Calu3 (cell line): ENCODE measurements at regions not wholly inside any gene's neighbourhood (a gene's known extent, or its start where the extent isn't known, plus 50 kb on each side); places are given as distances from the start of the nearest gene placed in this dataset.

Source experiments
- BruUV-seq: library from RNA; stranded (reverse); fragments of 400-500 nt; replicated peaks from 2 replicates; lab custom pipeline; 2021; lab: Mats Ljungman, UMichigan
- CTCF ChIA-PET: fragments of 300-600 bp; sonication (Branson Sonifier 250); formaldehyde crosslinking; loops from one replicate; lab custom pipeline; 2022; ENCODE audit warnings: antibody characterized with exemption; lab: Charles Lee
- DNase-seq: peaks from one replicate; pipeline ENCODE4 v3.0.0; 2022
- H3K27ac Mint-ChIP-seq: one replicate; pipeline ENCODE4 v1.8.0; 2022; ENCODE audit warnings: mixed read lengths; ENCODE audit not compliant: unreplicated experiment
- H3K27me3 Mint-ChIP-seq: one replicate; pipeline ENCODE4 v1.8.0; 2022; ENCODE audit warnings: mixed read lengths; ENCODE audit not compliant: unreplicated experiment
- H3K36me3 Mint-ChIP-seq: one replicate; pipeline ENCODE4 v1.8.0; 2022; ENCODE audit warnings: mild to moderate bottlenecking, moderate library complexity, mixed read lengths; ENCODE audit not compliant: insufficient read depth, unreplicated experiment
- H3K4me1 Mint-ChIP-seq: one replicate; pipeline ENCODE4 v1.8.0; 2022; ENCODE audit warnings: mild to moderate bottlenecking, low read depth, mixed read lengths; ENCODE audit not compliant: unreplicated experiment
- H3K4me3 Mint-ChIP-seq: one replicate; pipeline ENCODE4 v1.8.0; 2022; ENCODE audit warnings: mild to moderate bottlenecking, low read depth, moderate library complexity, mixed read lengths; ENCODE audit not compliant: unreplicated experiment
- H3K9me3 Mint-ChIP-seq: one replicate; pipeline ENCODE4 v1.8.0; 2022; ENCODE audit warnings: low read depth, mixed read lengths; ENCODE audit not compliant: unreplicated experiment
- intact Hi-C: fragments of 100-400 bp; cut with micrococcal nuclease; formaldehyde crosslinking; loops from one replicate; pipeline ENCODE4 v1.10.0; 2022; ENCODE audit not compliant: unreplicated experiment
- TF ChIP-seq, protein P1 (sequence below): fragments of 200-600 bp; IDR thresholded peaks from one replicate; pipeline ENCODE4 v1.8.0; 2022; ENCODE audit warnings: antibody characterized with exemption; ENCODE audit not compliant: unreplicated experiment

DNA sequence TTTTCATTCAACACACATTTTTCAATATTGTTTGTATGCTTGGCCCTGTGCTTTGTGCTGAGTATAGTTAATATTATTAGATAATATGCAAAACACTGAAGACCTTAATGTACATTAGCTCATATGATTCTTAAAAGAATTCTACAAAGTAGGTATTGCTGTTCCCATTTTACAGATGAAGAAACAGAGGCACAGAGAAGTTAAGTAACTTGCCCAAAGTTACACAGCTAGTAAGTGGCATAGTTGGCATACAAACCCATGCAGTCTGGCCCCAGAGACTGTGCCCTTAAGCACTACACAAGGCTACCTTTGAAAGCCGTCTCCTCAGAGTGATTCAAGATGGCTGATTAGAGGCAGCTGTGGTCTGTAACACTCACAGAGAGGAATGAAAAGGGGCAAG, 293.4 kb upstream of the F9 start:
- no peak for DNase-seq
- Mint-ChIP-seq H3K36me3 (no peaks in the 10 kb centered on the region), H3K9me3 (peaks cover 14% of the 10 kb centered on the region), H3K4me3 (no peak overlapping the region), H3K27me3 (no peaks in the 10 kb centered on the region), H3K27ac (no peak overlapping the region), H3K4me1 (no peaks in the 10 kb centered on the region)
- BruUV-seq: no TSS peak
- intact Hi-C loops: no loop called here
- TF ChIP-seq, protein P1, sequence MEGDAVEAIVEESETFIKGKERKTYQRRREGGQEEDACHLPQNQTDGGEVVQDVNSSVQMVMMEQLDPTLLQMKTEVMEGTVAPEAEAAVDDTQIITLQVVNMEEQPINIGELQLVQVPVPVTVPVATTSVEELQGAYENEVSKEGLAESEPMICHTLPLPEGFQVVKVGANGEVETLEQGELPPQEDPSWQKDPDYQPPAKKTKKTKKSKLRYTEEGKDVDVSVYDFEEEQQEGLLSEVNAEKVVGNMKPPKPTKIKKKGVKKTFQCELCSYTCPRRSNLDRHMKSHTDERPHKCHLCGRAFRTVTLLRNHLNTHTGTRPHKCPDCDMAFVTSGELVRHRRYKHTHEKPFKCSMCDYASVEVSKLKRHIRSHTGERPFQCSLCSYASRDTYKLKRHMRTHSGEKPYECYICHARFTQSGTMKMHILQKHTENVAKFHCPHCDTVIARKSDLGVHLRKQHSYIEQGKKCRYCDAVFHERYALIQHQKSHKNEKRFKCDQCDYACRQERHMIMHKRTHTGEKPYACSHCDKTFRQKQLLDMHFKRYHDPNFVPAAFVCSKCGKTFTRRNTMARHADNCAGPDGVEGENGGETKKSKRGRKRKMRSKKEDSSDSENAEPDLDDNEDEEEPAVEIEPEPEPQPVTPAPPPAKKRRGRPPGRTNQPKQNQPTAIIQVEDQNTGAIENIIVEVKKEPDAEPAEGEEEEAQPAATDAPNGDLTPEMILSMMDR: no peak
- CTCF ChIA-PET: no interaction called here

DNA sequence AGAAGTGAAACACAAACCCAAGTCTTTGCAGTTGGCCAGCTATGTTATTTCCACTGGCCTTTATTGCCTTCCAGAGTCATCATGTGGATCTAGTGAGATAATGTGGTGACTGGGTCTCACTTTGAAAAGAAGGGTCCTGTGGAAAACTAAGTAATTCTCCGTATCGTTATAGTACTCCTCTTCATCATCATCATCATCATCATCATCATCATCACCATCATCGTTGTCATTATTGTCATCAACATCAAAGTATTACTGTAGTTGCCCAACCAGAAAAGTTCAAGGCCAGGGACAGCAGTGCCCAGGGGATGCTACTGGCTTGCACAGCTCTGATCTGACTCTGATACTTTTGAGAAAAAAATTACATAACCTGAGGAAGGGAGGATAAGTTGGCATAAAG, 295.6 kb upstream of the F9 start:
- H3K27me3 Mint-ChIP-seq: no peaks in the 10 kb centered on the region
- DNase-seq: no peak

DNA sequence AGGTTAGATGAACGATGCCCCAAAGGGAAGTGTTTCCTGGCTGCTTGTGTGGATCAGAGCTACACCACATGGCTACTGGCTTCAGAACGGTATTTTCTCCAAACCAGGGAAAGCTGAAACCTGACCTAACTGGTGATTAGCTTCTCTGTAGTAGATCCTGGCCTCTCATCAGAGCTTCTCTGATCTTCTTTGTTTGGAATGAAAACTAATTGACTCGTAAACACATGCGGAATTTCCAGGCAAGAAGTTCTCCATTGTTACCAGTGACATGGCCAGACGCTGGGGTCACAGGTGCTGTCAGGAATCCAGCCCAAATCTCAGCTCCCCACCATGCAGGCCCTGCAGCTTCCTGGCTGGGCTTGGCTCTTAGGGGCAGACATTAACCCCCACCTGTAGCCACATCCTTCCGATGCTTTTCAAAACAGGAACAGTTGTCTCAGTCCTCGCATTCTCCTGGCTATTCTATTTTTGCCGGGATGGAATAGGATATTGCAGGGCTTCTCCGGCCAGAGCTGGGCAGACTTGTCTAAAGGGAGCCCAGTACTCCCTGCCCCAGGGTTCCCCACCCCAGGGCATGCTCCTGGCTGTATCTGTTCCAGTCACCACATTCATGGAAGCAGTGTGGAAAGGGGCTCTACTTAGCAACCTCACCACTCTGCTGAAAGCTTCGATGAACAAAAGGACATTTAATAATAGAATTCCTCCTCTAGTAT, 305.4 kb upstream of the F9 start:
- no peak for DNase-seq
- CTCF ChIA-PET: no interaction called here
- no TSS peak for BruUV-seq
- no peaks in the 10 kb centered on the region for H3K36me3 Mint-ChIP-seq
- H3K4me1 Mint-ChIP-seq: no peaks in the 10 kb centered on the region
- no peak overlapping the region for H3K4me3 Mint-ChIP-seq
- intact Hi-C loops: no loop called here
- no peaks in the 10 kb centered on the region for H3K27me3 Mint-ChIP-seq
- no peak overlapping the region for H3K27ac Mint-ChIP-seq
- TF ChIP-seq, protein P1: no peak
- H3K9me3 Mint-ChIP-seq: peaks cover 4% of the 10 kb centered on the region

More for the DNA sequence above, 295.6 kb upstream of the F9 start:
- BruUV-seq: no TSS peak
- CTCF ChIA-PET: no interaction called here
- H3K9me3 Mint-ChIP-seq: peaks cover 8% of the 10 kb centered on the region
- H3K27ac Mint-ChIP-seq: no peak overlapping the region
- no peaks in the 10 kb centered on the region for H3K36me3 Mint-ChIP-seq
- no peaks in the 10 kb centered on the region for H3K4me1 Mint-ChIP-seq
- TF ChIP-seq, protein P1: no peak
- intact Hi-C loops: no loop called here
- no peak overlapping the region for H3K4me3 Mint-ChIP-seq

DNA sequence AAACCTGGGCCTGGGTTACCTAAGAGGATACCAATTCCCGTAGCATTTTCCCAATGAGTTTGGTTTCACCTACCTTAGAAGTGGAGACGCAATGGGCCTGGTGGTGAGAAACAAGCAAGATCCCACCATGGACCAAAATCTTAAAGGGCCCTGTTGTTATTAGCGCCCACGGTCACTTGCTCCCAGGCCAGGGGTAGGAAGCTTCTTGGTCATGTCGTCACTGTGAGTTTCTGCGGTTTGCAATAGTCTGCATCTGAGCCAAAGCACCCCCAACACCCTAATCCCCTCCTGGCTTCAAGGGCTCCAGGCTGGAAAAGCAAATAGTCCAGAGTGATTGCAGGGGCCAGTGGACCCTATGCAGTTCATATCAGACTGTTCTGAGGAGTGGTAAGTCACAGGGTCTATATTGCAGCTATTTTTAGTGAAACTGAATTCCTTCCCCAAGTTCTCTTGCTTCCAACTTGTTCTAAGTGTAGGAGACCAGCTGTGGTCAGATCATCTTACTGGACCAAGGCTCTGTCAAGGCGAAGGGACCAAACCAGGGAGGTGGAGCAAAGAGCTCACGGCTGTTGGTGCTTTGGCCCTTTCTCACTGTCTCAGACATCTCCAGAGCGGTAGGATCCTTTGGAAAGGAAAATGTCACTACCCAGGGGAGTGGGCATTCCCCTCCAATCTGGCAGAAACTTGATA, 307.9 kb upstream of the F9 start:
- Mint-ChIP-seq H3K27ac (no peak overlapping the region), H3K27me3 (no peaks in the 10 kb centered on the region), H3K9me3 (peaks cover 6% of the 10 kb centered on the region), H3K36me3 (no peaks in the 10 kb centered on the region), H3K4me3 (no peak overlapping the region), H3K4me1 (no peaks in the 10 kb centered on the region)
- DNase-seq: no peak
- intact Hi-C loops: no loop called here
- CTCF ChIA-PET: no interaction called here
- no TSS peak for BruUV-seq
- TF ChIP-seq, protein P1: no peak
